Osteocyte (in vitro differentiated cells): ENCODE measurements at regions not wholly inside any gene's neighbourhood (a gene's known extent, or its start where the extent isn't known, plus 50 kb on each side); places are given as distances from the start of the nearest gene placed in this dataset.

Source experiments
- DNase-seq: peaks from one replicate; pipeline ENCODE4 v3.0.0; 2021; ENCODE audit warnings: mixed read lengths; ENCODE audit not compliant: unreplicated experiment; ENCODE audit errors: extremely low spot score
- H3K27ac Mint-ChIP-seq: one replicate; pipeline ENCODE4 v1.8.0; 2021; ENCODE audit warnings: mild to moderate bottlenecking, mixed read lengths; ENCODE audit not compliant: unreplicated experiment
- H3K27me3 Mint-ChIP-seq: one replicate; pipeline ENCODE4 v1.8.0; 2021; ENCODE audit warnings: mixed read lengths; ENCODE audit not compliant: unreplicated experiment
- H3K36me3 Mint-ChIP-seq: one replicate; pipeline ENCODE4 v1.8.0; 2021; ENCODE audit warnings: mixed read lengths; ENCODE audit not compliant: unreplicated experiment
- H3K4me1 Mint-ChIP-seq: one replicate; pipeline ENCODE4 v1.8.0; 2021; ENCODE audit warnings: mixed read lengths; ENCODE audit not compliant: unreplicated experiment
- H3K4me3 Mint-ChIP-seq: one replicate; pipeline ENCODE4 v1.8.0; 2021; ENCODE audit warnings: mild to moderate bottlenecking, moderate library complexity, mixed read lengths; ENCODE audit not compliant: unreplicated experiment
- H3K9me3 Mint-ChIP-seq: one replicate; pipeline ENCODE4 v1.8.0; 2021; ENCODE audit warnings: mixed read lengths; ENCODE audit not compliant: unreplicated experiment
- TF ChIP-seq, protein P1 (sequence below): fragments of 200-600 bp; sonication (generic); IDR thresholded peaks from 2 replicates; pipeline ENCODE4 v1.5.0; 2021; ENCODE audit warnings: antibody characterized with exemption, mild to moderate bottlenecking, moderate library complexity

- Mint-ChIP-seq H3K36me3 (peaks cover 5% of the 10 kb centered on the region), H3K9me3 (no peaks in the 10 kb centered on the region), H3K27ac (no peak overlapping the region), H3K4me3 (no peak overlapping the region), H3K27me3 (no peaks in the 10 kb centered on the region), H3K4me1 (peaks cover 32% of the 10 kb centered on the region)
- TF ChIP-seq, protein P1, sequence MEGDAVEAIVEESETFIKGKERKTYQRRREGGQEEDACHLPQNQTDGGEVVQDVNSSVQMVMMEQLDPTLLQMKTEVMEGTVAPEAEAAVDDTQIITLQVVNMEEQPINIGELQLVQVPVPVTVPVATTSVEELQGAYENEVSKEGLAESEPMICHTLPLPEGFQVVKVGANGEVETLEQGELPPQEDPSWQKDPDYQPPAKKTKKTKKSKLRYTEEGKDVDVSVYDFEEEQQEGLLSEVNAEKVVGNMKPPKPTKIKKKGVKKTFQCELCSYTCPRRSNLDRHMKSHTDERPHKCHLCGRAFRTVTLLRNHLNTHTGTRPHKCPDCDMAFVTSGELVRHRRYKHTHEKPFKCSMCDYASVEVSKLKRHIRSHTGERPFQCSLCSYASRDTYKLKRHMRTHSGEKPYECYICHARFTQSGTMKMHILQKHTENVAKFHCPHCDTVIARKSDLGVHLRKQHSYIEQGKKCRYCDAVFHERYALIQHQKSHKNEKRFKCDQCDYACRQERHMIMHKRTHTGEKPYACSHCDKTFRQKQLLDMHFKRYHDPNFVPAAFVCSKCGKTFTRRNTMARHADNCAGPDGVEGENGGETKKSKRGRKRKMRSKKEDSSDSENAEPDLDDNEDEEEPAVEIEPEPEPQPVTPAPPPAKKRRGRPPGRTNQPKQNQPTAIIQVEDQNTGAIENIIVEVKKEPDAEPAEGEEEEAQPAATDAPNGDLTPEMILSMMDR: no peak
- no peak for DNase-seq
Measured at GRCh38 chr13:37201081-37201480, 95.6 kb upstream of the CSNK1A1L start.

DNA sequence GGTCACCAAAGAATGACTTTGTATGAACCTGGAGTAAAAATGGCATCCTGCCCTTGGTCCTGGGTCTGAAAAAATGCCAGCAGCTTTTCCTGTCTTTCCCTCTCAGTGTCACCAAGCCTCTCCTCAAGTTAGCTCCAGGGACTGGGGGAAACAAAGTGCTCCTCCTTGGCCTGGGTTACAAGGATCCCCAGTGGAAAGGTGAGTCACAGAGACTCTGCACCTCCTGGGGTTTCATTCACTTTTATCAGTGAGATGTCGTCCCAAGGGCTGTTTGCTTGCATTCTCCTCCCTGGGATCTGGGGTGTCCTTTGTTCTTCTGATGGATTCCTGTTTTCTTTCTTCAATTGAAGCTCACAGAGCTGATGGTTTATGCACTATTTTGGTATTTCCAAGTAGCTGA lies 93.2 kb upstream of the CSNK1A1L start:
- H3K9me3 Mint-ChIP-seq: no peaks in the 10 kb centered on the region
- H3K4me1 Mint-ChIP-seq: peaks cover 47% of the 10 kb centered on the region
- H3K36me3 Mint-ChIP-seq: peaks cover 5% of the 10 kb centered on the region
- DNase-seq: no peak
- no peak overlapping the region for H3K27ac Mint-ChIP-seq
- H3K27me3 Mint-ChIP-seq: no peaks in the 10 kb centered on the region
- TF ChIP-seq, protein P1: no peak
- no peak overlapping the region for H3K4me3 Mint-ChIP-seq

DNA sequence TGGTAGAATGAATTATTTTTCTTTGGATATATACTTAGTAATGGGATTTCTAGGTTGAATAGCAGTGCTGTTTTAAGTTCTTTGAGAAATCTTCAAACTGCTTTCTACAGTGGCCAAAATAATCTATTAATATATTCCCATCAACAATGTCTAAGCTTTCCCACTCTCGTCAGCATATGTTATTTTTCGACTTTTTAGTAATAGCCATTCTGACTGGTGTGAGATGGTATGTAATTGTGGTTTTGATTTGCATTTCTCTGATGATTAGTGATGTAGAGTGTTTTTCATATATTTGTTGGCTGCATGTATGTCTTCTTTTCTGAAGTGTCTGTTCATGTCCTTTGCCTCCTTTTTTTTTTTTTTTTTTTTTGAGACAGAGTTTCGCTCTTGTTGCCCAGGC lies 90.2 kb upstream of the CSNK1A1L start:
- no peak for DNase-seq
- TF ChIP-seq, protein P1: no peak
- H3K36me3 Mint-ChIP-seq: peaks cover 5% of the 10 kb centered on the region
- H3K27me3 Mint-ChIP-seq: no peaks in the 10 kb centered on the region
- H3K27ac Mint-ChIP-seq: no peak overlapping the region
- H3K4me1 Mint-ChIP-seq: peaks cover 50% of the 10 kb centered on the region
- no peak overlapping the region for H3K4me3 Mint-ChIP-seq
- H3K9me3 Mint-ChIP-seq: no peaks in the 10 kb centered on the region

GRCh38 chr13:37194428-37194861 lies 89.0 kb upstream of the CSNK1A1L start:
- Mint-ChIP-seq H3K27ac (peak overlapping the region; percentile 92), H3K27me3 (no peaks in the 10 kb centered on the region), H3K4me3 (no peak overlapping the region), H3K36me3 (no peaks in the 10 kb centered on the region), H3K4me1 (peaks cover 50% of the 10 kb centered on the region), H3K9me3 (no peaks in the 10 kb centered on the region)
- DNase-seq: no peak
- TF ChIP-seq, protein P1: no peak

DNA sequence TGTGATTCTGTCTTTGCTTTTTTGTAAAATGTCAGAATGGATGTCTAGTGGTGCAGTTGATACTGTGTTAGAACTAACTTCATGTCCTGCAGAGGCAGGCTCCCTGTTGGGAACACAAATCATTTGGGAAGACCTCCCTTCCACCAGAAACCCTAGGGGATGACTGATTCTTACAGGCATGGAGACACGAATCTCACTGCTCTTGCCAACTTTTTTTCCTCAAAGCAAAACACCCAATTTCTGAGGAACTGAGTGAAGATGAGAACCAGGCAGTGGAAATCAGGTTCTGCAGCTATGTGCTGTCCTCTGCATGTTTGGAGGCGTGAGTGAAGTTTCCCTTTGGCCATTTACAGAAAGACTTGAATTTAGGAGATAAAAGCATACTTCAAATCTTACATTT lies 87.5 kb upstream of the CSNK1A1L start:
- Mint-ChIP-seq H3K36me3 (peaks cover 4% of the 10 kb centered on the region), H3K9me3 (peaks cover 8% of the 10 kb centered on the region), H3K4me1 (peaks cover 46% of the 10 kb centered on the region), H3K4me3 (no peak overlapping the region), H3K27ac (peak overlapping the region; percentile 92), H3K27me3 (no peaks in the 10 kb centered on the region)
- DNase-seq: no peak
- TF ChIP-seq, protein P1: no peak
